GM23338 (cell line): ENCODE measurements at regions not wholly inside any gene's neighbourhood (a gene's known extent, or its start where the extent isn't known, plus 50 kb on each side); places are given as distances from the start of the nearest gene placed in this dataset.

ENCODE experiments used
- ATAC-seq: fragments of 200-7000 bp; cut with Tn5 transposase; 3 replicates; pipeline ENCODE4 v1.9.1; 2020
- DNase-seq: peaks from one replicate; pipeline ENCODE4 v3.0.0-alpha.2; 2015; ENCODE audit warnings: low spot score
- H2AFZ ChIP-seq: fragments of 200-600 bp; sonication (generic); 2 replicates; pipeline ENCODE4 v1.8.0; 2016; ENCODE audit warnings: antibody characterized with exemption, mild to moderate bottlenecking, moderate library complexity
- H3F3A ChIP-seq: fragments of 200-600 bp; sonication (generic); replicated peaks from 2 replicates; pipeline ENCODE4 v1.8.0; 2017; ENCODE audit warnings: antibody characterized with exemption, mixed run types, low read depth
- H3K27ac ChIP-seq: fragments of 200-600 bp; sonication (generic); 2 replicates; pipeline ENCODE4 v1.6.1; 2016; ENCODE audit warnings: low read depth
- H3K27me3 ChIP-seq: fragments of 200-600 bp; sonication (generic); 2 replicates; pipeline ENCODE4 v1.8.0; 2016; ENCODE audit warnings: mild to moderate bottlenecking, mixed run types, moderate library complexity; ENCODE audit not compliant: insufficient read depth
- H3K36me3 ChIP-seq: fragments of 200-600 bp; sonication (generic); 2 replicates; pipeline ENCODE4 v1.8.0; 2016; ENCODE audit warnings: mild to moderate bottlenecking; ENCODE audit not compliant: insufficient read depth
- H3K4me1 ChIP-seq: fragments of 200-600 bp; sonication (generic); 2 replicates; pipeline ENCODE4 v1.8.0; 2016; ENCODE audit warnings: mild to moderate bottlenecking, moderate library complexity; ENCODE audit not compliant: insufficient read depth
- H3K4me2 ChIP-seq: fragments of 200-600 bp; sonication (generic); 2 replicates; pipeline ENCODE4 v1.7.1; 2017; ENCODE audit warnings: mixed run types
- H3K4me3 ChIP-seq: fragments of 200-600 bp; sonication (generic); 2 replicates; pipeline ENCODE4 v1.6.1; 2016; ENCODE audit warnings: mixed run types
- H3K79me2 ChIP-seq: fragments of 200-600 bp; sonication (generic); replicated peaks from 2 replicates; pipeline ENCODE4 v1.8.0; 2017; ENCODE audit warnings: mild to moderate bottlenecking; ENCODE audit not compliant: insufficient read depth
- H3K9me2 ChIP-seq: fragments of 200-600 bp; sonication (generic); 2 replicates; pipeline ENCODE4 v1.8.0; 2017; ENCODE audit not compliant: insufficient read depth
- H4K20me1 ChIP-seq: fragments of 200-600 bp; sonication (generic); replicated peaks from 2 replicates; pipeline ENCODE4 v1.8.0; 2017; ENCODE audit warnings: mild to moderate bottlenecking; ENCODE audit not compliant: insufficient read depth
- H3K27ac Mint-ChIP-seq: 2 replicates; pipeline ENCODE4 v1.8.0; 2020; ENCODE audit warnings: inconsistent platforms, mild to moderate bottlenecking, moderate library complexity, mixed read lengths
- H3K27me3 Mint-ChIP-seq: 3 replicates; pipeline ENCODE4 v1.8.0; 2022; ENCODE audit warnings: low read depth, mild to moderate bottlenecking, moderate library complexity, mixed read lengths, inconsistent platforms; ENCODE audit not compliant: insufficient read depth, poor library complexity
- H3K36me3 Mint-ChIP-seq: 3 replicates; pipeline ENCODE4 v1.8.0; 2021; ENCODE audit warnings: low read depth, mild to moderate bottlenecking, inconsistent platforms, moderate library complexity, mixed read lengths
- H3K4me1 Mint-ChIP-seq: 3 replicates; pipeline ENCODE4 v1.8.0; 2020; ENCODE audit warnings: mild to moderate bottlenecking, inconsistent platforms, mixed read lengths
- H3K4me3 Mint-ChIP-seq: 3 replicates; pipeline ENCODE4 v1.8.0; 2021; ENCODE audit warnings: moderate library complexity, mild to moderate bottlenecking, inconsistent platforms, mixed read lengths
- H3K9me3 Mint-ChIP-seq: 3 replicates; pipeline ENCODE4 v1.8.0; 2020; ENCODE audit warnings: moderate library complexity, mild to moderate bottlenecking, inconsistent platforms, mixed read lengths
- CREB1 ChIP-seq: fragments of 250-450 bp; sonication (Bioruptor Pico); IDR thresholded peaks from 2 replicates; pipeline ENCODE4 v1.5.0; 2020; ENCODE audit warnings: low read depth, mild to moderate bottlenecking, moderate library complexity
- CTCF ChIP-seq, 2 experiments: fragments of 200-600 bp in 1 of 2; sonication (generic) in 1 of 2; conservative IDR thresholded peaks; 2 replicates each; pipeline versions ENCODE4 v1.5.1 to v1.6.1; 2016 to 2017; ENCODE audit warnings: antibody characterized with exemption in 2 of 2, low read depth in 2 of 2, mild to moderate bottlenecking in 2 of 2, moderate library complexity in 1 of 2
- ETS1 ChIP-seq: IDR thresholded peaks from 2 replicates; pipeline ENCODE4 v1.6.1; 2016; ENCODE audit warnings: antibody characterized with exemption
- EZH2 ChIP-seq: fragments of 200-600 bp; sonication (generic); IDR thresholded peaks from one replicate; pipeline ENCODE4 v1.8.0; 2017; ENCODE audit warnings: antibody characterized with exemption, mild to moderate bottlenecking, low read depth; ENCODE audit not compliant: unreplicated experiment
- EZH2phosphoT487 ChIP-seq: fragments of 200-600 bp; sonication (generic); IDR thresholded peaks from one replicate; pipeline ENCODE4 v1.8.1; 2018; ENCODE audit warnings: antibody characterized with exemption; ENCODE audit not compliant: unreplicated experiment
- JUNB ChIP-seq: IDR thresholded peaks from one replicate; pipeline ENCODE4 v1.6.1; 2016; ENCODE audit warnings: antibody characterized with exemption; ENCODE audit not compliant: unreplicated experiment
- NANOG ChIP-seq: IDR thresholded peaks from 2 replicates; pipeline ENCODE4 v1.6.1; 2016; ENCODE audit warnings: antibody characterized with exemption, borderline replicate concordance
- POLR2AphosphoS5 ChIP-seq: IDR thresholded peaks from 2 replicates; pipeline ENCODE4 v1.6.1; 2016; ENCODE audit warnings: antibody characterized with exemption, low read depth
- REST ChIP-seq: IDR thresholded peaks from one replicate; pipeline ENCODE4 v1.6.1; 2018; ENCODE audit warnings: antibody characterized with exemption; ENCODE audit not compliant: unreplicated experiment
- STAT1 ChIP-seq: IDR thresholded peaks from one replicate; pipeline ENCODE4 v1.6.1; 2016; ENCODE audit warnings: antibody characterized with exemption; ENCODE audit not compliant: unreplicated experiment
- ZNF114 ChIP-seq: fragments of 250-450 bp; sonication (Bioruptor Pico); IDR thresholded peaks from 2 replicates; pipeline ENCODE4 v1.5.0; 2020; ENCODE audit warnings: mild to moderate bottlenecking, moderate library complexity
- ZNF331 ChIP-seq: fragments of 250-450 bp; sonication (Bioruptor Pico); IDR thresholded peaks from 2 replicates; pipeline ENCODE4 v1.5.0; 2020; ENCODE audit warnings: low read depth, mild to moderate bottlenecking, moderate library complexity
- ZNF462 ChIP-seq: fragments of 250-450 bp; sonication (Bioruptor Pico); IDR thresholded peaks from 2 replicates; pipeline ENCODE4 v1.5.0; 2020; ENCODE audit warnings: mild to moderate bottlenecking, moderate library complexity

- Histone ChIP-seq H3K27me3 (no peaks in the 10 kb centered on the region), H3F3A (no peaks in the 10 kb centered on the region), H3K36me3 (no peaks in the 10 kb centered on the region), H3K4me2 (no peak overlapping the region), H3K9me2 (0 out of 2 replicates have a peak, but pooled peaks cover 9% of the 10 kb centered on the region), H3K4me1 (peaks cover 6% of the 10 kb centered on the region; the same call in 1 of the 2 replicates), H3K79me2 (no peaks in the 10 kb centered on the region), H4K20me1 (no peaks in the 10 kb centered on the region), H3K4me3 (no peak overlapping the region), H2AFZ (no peak overlapping the region), H3K27ac (no peak overlapping the region)
- Mint-ChIP-seq H3K4me1 (no peaks in the 10 kb centered on the region), H3K36me3 (no peaks in the 10 kb centered on the region), H3K27ac (no peak overlapping the region), H3K4me3 (no peak overlapping the region), H3K9me3 (no peaks in the 10 kb centered on the region), H3K27me3 (no peaks in the 10 kb centered on the region)
- DNase-seq, result no peak
- no peak for ATAC-seq
- TF ChIP-seq EZH2phosphoT487 (no peak), ZNF114 (CRISPR knock-in tag) (no peak), CTCF (conservative IDR thresholded peaks at IDR 0.05; ENCODE audit: low read depth in 2 of 2) (no peak), ETS1 (no peak), STAT1 (no peak), NANOG (no peak), POLR2AphosphoS5 (no peak), EZH2 (no peak), CREB1 (no peak), ZNF462 (CRISPR knock-in tag) (no peak), ZNF331 (no peak), JUNB (no peak), REST (no peak)
These were observed 204.6 kb upstream of the C21orf91 start for GRCh38 chr21:18023711-18024110.
